PC-9 (cell line): ENCODE measurements at regions not wholly inside any gene's neighbourhood (a gene's known extent, or its start where the extent isn't known, plus 50 kb on each side); places are given as distances from the start of the nearest gene placed in this dataset.

Experiments
- BruUV-seq: library from RNA; stranded (reverse); fragments of 400-500 nt; replicated peaks from 2 replicates; lab custom pipeline; 2021; lab: Mats Ljungman, UMichigan
- CTCF ChIA-PET: fragments of 300-600 bp; sonication (Branson Sonifier 250); formaldehyde crosslinking; loops from one replicate; lab custom pipeline; 2022; ENCODE audit warnings: antibody characterized with exemption; lab: Charles Lee
- POLR2A ChIA-PET: fragments of 300-600 bp; sonication (Branson Sonifier 250); formaldehyde crosslinking; loops from one replicate; lab custom pipeline; 2022; ENCODE audit warnings: antibody characterized with exemption; ENCODE audit not compliant: unreplicated experiment; lab: Charles Lee
- DNase-seq, 2 experiments: peaks; one replicate each; pipeline versions ENCODE4 v3.0.0 to v3.0.0-alpha.2; 2015 to 2022; ENCODE audit warnings: mixed read lengths in 1 of 2
- H2AFZ ChIP-seq: fragments of 200-600 bp; sonication (generic); 2 replicates; pipeline ENCODE4 v1.8.1; 2017; ENCODE audit warnings: antibody characterized with exemption
- H3F3A ChIP-seq: fragments of 200-600 bp; sonication (generic); 2 replicates; pipeline ENCODE4 v1.8.1; 2017; ENCODE audit warnings: antibody characterized with exemption, mild to moderate bottlenecking, low read depth; ENCODE audit not compliant: insufficient read depth
- H3K27ac ChIP-seq: fragments of 200-600 bp; sonication (generic); 2 replicates; pipeline ENCODE4 v1.6.1; 2016; ENCODE audit warnings: mixed run types
- H3K27me3 ChIP-seq: fragments of 200-600 bp; sonication (generic); 2 replicates; pipeline ENCODE4 v1.6.1; 2016; ENCODE audit warnings: low read depth, mixed run types; ENCODE audit not compliant: insufficient read depth
- H3K36me3 ChIP-seq: fragments of 200-600 bp; sonication (generic); 2 replicates; pipeline ENCODE4 v1.6.1; 2016; ENCODE audit warnings: low read depth, mixed run types
- H3K4me1 ChIP-seq: fragments of 200-600 bp; sonication (generic); replicated peaks from 2 replicates; pipeline ENCODE4 v1.6.1; 2016; ENCODE audit warnings: mixed run types; ENCODE audit not compliant: insufficient read depth
- H3K4me2 ChIP-seq: fragments of 200-600 bp; sonication (generic); 2 replicates; pipeline ENCODE4 v1.6.1; 2017; ENCODE audit warnings: mixed run types
- H3K4me3 ChIP-seq: fragments of 200-600 bp; sonication (generic); 2 replicates; pipeline ENCODE4 v1.6.1; 2016; ENCODE audit warnings: mixed run types
- H3K79me2 ChIP-seq: fragments of 200-600 bp; sonication (generic); 2 replicates; pipeline ENCODE4 v1.6.1; 2017; ENCODE audit warnings: low read depth, mixed run types
- H3K9me2 ChIP-seq: fragments of 200-600 bp; sonication (generic); 2 replicates; pipeline ENCODE4 v1.8.1; 2017; ENCODE audit warnings: mild to moderate bottlenecking; ENCODE audit not compliant: insufficient read depth
- H3K9me3 ChIP-seq: fragments of 200-600 bp; sonication (generic); 2 replicates; pipeline ENCODE4 v1.8.1; 2016; ENCODE audit warnings: low read depth; ENCODE audit not compliant: insufficient read depth
- H4K20me1 ChIP-seq: fragments of 200-600 bp; sonication (generic); 2 replicates; pipeline ENCODE4 v1.8.1; 2017; ENCODE audit not compliant: insufficient read depth
- EZH2 ChIP-seq: fragments of 200-600 bp; sonication (generic); IDR thresholded peaks from 2 replicates; pipeline ENCODE4 v1.8.0; 2017; ENCODE audit warnings: antibody characterized with exemption, low read depth
- intact Hi-C: fragments of 100-400 bp; cut with micrococcal nuclease; formaldehyde crosslinking; loops from one replicate; pipeline ENCODE4 v1.10.0; 2022; ENCODE audit not compliant: unreplicated experiment
- TF ChIP-seq, protein P1 (sequence below): fragments of 200-600 bp; sonication (generic); conservative IDR thresholded peaks from 2 replicates; pipeline ENCODE4 v1.6.1; 2017; ENCODE audit warnings: mixed run types, antibody characterized with exemption, mild to moderate bottlenecking, moderate library complexity

DNA sequence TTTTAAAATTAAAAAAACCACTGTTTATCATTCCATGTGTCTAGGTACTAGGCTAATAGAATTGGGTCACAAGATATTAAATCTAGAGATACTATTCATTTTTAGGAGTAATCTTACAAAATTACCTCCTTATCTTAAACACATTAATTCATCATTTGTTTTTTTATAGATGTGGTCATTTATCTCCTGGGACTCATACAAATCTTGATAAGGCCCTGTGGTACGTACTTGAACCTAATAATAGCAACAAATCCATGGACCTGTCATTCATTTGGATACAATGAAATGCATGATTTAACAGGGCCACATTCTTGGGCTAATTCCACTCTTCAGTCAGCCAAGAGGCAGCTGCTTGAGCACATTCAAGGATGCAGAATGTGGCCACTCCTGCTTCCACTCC, 66.4 kb upstream of the MARCHF11 start:
- Histone ChIP-seq H3K79me2 (no peaks in the 10 kb centered on the region), H3K9me2 (no peaks in the 10 kb centered on the region), H3F3A (no peaks in the 10 kb centered on the region), H3K9me3 (no peaks in the 10 kb centered on the region), H2AFZ (no peak overlapping the region), H4K20me1 (0 out of 2 replicates have a peak, but pooled peaks cover 5% of the 10 kb centered on the region), H3K27me3 (no peaks in the 10 kb centered on the region), H3K4me3 (no peak overlapping the region), H3K27ac (no peak overlapping the region), H3K4me1 (no peaks in the 10 kb centered on the region), H3K36me3 (no peaks in the 10 kb centered on the region), H3K4me2 (no peak overlapping the region)
- ChIA-PET POLR2A (interaction anchor here (0.5 kb wide), 1 partner anchor 201 kb away, joined by 3 read pairs; no protein-coding TSS in a partner anchor), CTCF (no interaction called here)
- no TSS peak for BruUV-seq
- no peak for TF ChIP-seq EZH2
- TF ChIP-seq, protein P1, sequence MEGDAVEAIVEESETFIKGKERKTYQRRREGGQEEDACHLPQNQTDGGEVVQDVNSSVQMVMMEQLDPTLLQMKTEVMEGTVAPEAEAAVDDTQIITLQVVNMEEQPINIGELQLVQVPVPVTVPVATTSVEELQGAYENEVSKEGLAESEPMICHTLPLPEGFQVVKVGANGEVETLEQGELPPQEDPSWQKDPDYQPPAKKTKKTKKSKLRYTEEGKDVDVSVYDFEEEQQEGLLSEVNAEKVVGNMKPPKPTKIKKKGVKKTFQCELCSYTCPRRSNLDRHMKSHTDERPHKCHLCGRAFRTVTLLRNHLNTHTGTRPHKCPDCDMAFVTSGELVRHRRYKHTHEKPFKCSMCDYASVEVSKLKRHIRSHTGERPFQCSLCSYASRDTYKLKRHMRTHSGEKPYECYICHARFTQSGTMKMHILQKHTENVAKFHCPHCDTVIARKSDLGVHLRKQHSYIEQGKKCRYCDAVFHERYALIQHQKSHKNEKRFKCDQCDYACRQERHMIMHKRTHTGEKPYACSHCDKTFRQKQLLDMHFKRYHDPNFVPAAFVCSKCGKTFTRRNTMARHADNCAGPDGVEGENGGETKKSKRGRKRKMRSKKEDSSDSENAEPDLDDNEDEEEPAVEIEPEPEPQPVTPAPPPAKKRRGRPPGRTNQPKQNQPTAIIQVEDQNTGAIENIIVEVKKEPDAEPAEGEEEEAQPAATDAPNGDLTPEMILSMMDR, result no peak
- intact Hi-C loops, result no loop called here
- DNase-seq, result no peak

DNA sequence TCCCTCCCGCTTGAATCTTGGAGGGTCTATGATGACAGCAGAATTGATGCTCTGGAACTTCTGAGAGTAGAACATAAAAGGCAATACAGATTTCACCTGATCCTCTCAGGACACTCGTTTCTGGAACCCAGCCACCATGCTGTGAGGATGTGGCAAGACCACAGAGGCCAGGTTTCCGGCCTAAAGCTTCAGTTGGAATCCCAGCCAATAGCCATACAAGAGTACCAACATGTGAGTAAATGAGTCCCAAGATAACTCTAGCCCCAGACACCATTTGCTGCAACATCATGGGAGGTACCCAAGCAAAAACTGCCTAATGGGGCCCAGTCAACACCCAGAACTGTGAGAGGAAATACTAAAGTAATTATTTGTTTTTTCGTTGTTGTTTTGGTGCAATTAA, 65.7 kb upstream of the MARCHF11 start:
- H3K36me3 ChIP-seq, result no peaks in the 10 kb centered on the region
- CTCF ChIA-PET, result no interaction called here
- no peak overlapping the region for H3K27ac ChIP-seq
- no peak for DNase-seq
- 0 out of 2 replicates have a peak, but pooled peaks cover under 1% of the 10 kb centered on the region for H4K20me1 ChIP-seq
- no peaks in the 10 kb centered on the region for H3K4me1 ChIP-seq
- no peaks in the 10 kb centered on the region for H3K79me2 ChIP-seq
- no peaks in the 10 kb centered on the region for H3K9me3 ChIP-seq
- TF ChIP-seq, protein P1, result no peak
- TF ChIP-seq EZH2, result no peak
- H3K4me3 ChIP-seq, result no peak overlapping the region
- H3K27me3 ChIP-seq, result no peaks in the 10 kb centered on the region
- POLR2A ChIA-PET, result no interaction called here
- no peaks in the 10 kb centered on the region for H3K9me2 ChIP-seq
- intact Hi-C loops, result no loop called here
- no peaks in the 10 kb centered on the region for H3F3A ChIP-seq
- H2AFZ ChIP-seq, result no peak overlapping the region
- no peak overlapping the region for H3K4me2 ChIP-seq
- no TSS peak for BruUV-seq

DNA sequence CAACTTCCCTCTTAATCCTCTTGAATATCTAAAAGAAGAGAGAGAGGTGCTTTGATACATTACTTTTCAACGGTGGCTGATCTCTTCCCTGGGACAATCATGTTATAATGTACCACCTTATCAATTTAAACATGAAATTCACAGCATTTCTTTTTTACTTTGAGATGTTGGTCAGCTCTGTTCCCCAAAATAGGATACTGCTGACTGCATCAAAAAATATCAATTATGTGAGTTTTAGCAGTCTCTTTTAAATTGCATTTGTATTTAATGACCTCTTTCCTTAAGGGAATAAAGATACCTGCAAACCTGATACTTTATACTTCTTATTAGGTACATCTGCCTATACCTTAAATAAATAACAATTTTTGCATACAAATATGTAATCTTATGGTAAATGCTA, 58.4 kb upstream of the MARCHF11 start:
- no peaks in the 10 kb centered on the region for H3K79me2 ChIP-seq
- no peaks in the 10 kb centered on the region for H3K9me2 ChIP-seq
- no peak overlapping the region for H3K4me2 ChIP-seq
- H3K9me3 ChIP-seq, result no peaks in the 10 kb centered on the region
- H3K27me3 ChIP-seq, result peaks cover 11% of the 10 kb centered on the region
- H3K4me1 ChIP-seq, result no peaks in the 10 kb centered on the region
- CTCF ChIA-PET, result no interaction called here
- intact Hi-C loops, result no loop called here
- H4K20me1 ChIP-seq, result no peaks in the 10 kb centered on the region
- no TSS peak for BruUV-seq
- DNase-seq, result no peak
- no peaks in the 10 kb centered on the region for H3K36me3 ChIP-seq
- no peak overlapping the region for H3K27ac ChIP-seq
- no peaks in the 10 kb centered on the region for H3F3A ChIP-seq
- H3K4me3 ChIP-seq, result no peak overlapping the region
- POLR2A ChIA-PET, result no interaction called here
- H2AFZ ChIP-seq, result no peak overlapping the region
- TF ChIP-seq EZH2, result no peak

DNA sequence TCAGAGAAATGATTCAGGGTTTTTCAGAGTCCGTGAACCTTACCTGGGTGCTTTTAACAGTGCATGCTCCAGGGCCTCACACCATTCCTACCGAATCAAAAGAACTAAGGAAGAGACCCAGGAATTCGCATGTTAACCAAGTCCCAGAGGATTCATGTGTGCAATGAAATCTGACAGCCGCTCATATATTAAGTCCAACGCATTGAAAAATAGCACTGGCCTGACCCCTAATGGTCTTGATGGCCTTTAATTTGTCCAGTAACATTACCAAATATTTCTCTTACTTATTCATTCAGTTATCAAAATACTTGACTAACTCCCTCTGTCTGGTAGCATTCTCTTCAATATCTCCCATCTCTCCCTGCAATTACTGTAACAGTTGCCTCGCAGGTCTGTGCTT, 55.0 kb upstream of the MARCHF11 start:
- Histone ChIP-seq H3K27ac (no peak overlapping the region), H3K9me3 (no peaks in the 10 kb centered on the region), H3K9me2 (no peaks in the 10 kb centered on the region), H3K4me3 (no peak overlapping the region), H3K27me3 (peaks cover 11% of the 10 kb centered on the region), H3K4me2 (no peak overlapping the region), H4K20me1 (no peaks in the 10 kb centered on the region), H3K79me2 (no peaks in the 10 kb centered on the region), H3K36me3 (no peaks in the 10 kb centered on the region), H3F3A (no peaks in the 10 kb centered on the region), H2AFZ (no peak overlapping the region), H3K4me1 (no peaks in the 10 kb centered on the region)
- intact Hi-C loops, result no loop called here
- DNase-seq, result no peak
- no TSS peak for BruUV-seq
- CTCF ChIA-PET, result no interaction called here
- POLR2A ChIA-PET, result no interaction called here
- no peak for TF ChIP-seq EZH2
- TF ChIP-seq, protein P1, result no peak
